Adipocyte (in vitro differentiated cells): ENCODE measurements at regions not wholly inside any gene's neighbourhood (a gene's known extent, or its start where the extent isn't known, plus 50 kb on each side); places are given as distances from the start of the nearest gene placed in this dataset.
"Not testable (repeated sequence)": the region's sequence is repeated elsewhere in the genome, so short reads cannot be mapped to it uniquely, and the experiment has no call there.

Source experiments
- DNase-seq: peaks from one replicate; pipeline ENCODE4 v3.0.0-alpha.2; 2015; ENCODE audit warnings: low read depth
- H3K27me3 ChIP-seq: replicated peaks from 2 replicates; pipeline ENCODE4 v1.7.0; 2013; ENCODE audit warnings: mild to moderate bottlenecking, low read length, moderate library complexity; ENCODE audit not compliant: control insufficient read depth, insufficient read depth
- H3K36me3 ChIP-seq: 2 replicates; pipeline ENCODE4 v1.7.0; 2013; ENCODE audit warnings: low read length, mild to moderate bottlenecking, moderate library complexity; ENCODE audit not compliant: control insufficient read depth, insufficient read depth, severe bottlenecking
- H3K4me1 ChIP-seq: 2 replicates; pipeline ENCODE4 v1.7.0; 2013; ENCODE audit warnings: mild to moderate bottlenecking, low read length, moderate library complexity; ENCODE audit not compliant: control insufficient read depth, insufficient read depth
- H3K4me3 ChIP-seq: 2 replicates; pipeline ENCODE4 v1.7.0; 2013; ENCODE audit warnings: mild to moderate bottlenecking, low read length, moderate library complexity
- H3K9ac ChIP-seq: 2 replicates; pipeline ENCODE4 v1.7.0; 2013; ENCODE audit warnings: mild to moderate bottlenecking, low read length, moderate library complexity
- H3K9me3 ChIP-seq: 2 replicates; pipeline ENCODE4 v1.7.0; 2013; ENCODE audit warnings: mild to moderate bottlenecking, low read length, moderate library complexity; ENCODE audit not compliant: control insufficient read depth

DNA sequence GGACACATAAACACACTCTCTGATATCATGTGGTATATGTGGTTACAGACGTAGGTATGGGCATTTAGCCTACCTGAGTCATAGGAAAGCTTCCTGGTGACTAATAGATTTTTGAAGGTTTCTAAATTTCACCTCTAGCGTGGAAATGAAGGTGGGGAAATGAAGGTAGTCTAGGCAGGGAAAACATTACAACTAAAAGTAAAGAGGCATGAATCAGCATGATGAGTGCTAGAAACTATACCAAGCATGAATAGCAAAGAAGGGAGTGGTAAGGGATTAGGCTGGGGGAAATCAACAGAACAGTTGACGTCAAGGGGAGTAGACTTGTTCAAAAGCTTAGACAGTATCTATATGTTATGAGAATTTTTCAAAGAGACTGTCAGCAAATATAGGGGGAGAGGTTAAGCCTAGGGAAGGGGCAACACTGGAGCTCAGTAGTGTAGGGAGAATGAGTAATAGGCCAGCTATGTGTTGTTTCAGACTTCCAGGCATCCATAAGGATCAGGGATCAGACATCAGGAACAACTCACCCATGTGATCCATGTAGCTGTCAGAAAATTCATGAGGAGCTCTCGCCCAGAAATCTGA lies 279.3 kb upstream of the DIPK2B start:
- no peak overlapping the region for H3K4me3 ChIP-seq
- H3K9me3 ChIP-seq = peaks cover 28% of the 10 kb centered on the region
- H3K27me3 ChIP-seq = no peaks in the 10 kb centered on the region
- peaks cover 21% of the 10 kb centered on the region for H3K4me1 ChIP-seq
- DNase-seq = peak; percentile 78
- H3K36me3 ChIP-seq = no peaks in the 10 kb centered on the region
- peak overlapping the region; percentile 76 for H3K9ac ChIP-seq

DNA sequence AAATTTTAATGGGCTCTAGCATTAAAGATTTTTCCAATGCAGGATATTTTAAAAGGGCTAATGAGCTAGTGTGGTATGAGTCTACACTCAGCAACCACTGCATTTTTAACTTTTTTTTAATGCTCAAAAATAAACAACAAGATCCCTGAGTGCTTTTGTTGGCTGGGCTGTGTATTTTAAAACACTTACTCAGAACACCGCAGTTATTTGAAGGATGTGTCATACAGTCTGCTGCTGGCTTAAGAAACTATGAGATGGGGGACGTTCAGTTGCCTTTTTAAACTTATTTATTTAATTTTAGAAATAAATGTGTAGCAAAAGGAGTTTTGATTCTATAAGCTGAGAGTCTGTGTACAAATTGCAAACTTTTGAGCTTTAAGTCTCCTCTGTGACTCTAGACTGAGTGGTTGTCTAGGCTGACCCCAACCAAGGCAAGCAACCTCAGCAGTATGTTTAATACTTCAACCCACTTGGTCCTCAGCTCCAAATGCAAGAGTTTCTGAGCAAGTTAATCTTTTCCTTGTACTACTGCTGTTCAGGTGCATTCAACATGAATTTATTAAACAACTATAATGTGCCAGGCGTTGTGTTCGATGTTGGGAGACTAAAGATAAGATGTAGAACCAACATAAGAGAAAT lies 278.6 kb upstream of the DIPK2B start:
- Histone ChIP-seq H3K27me3 (no peaks in the 10 kb centered on the region), H3K4me1 (peaks cover 21% of the 10 kb centered on the region), H3K9me3 (peaks cover 28% of the 10 kb centered on the region), H3K36me3 (no peaks in the 10 kb centered on the region), H3K9ac (peak overlapping the region; percentile 76), H3K4me3 (peak overlapping the region; percentile 18)
- DNase-seq = peak; percentile 83

DNA sequence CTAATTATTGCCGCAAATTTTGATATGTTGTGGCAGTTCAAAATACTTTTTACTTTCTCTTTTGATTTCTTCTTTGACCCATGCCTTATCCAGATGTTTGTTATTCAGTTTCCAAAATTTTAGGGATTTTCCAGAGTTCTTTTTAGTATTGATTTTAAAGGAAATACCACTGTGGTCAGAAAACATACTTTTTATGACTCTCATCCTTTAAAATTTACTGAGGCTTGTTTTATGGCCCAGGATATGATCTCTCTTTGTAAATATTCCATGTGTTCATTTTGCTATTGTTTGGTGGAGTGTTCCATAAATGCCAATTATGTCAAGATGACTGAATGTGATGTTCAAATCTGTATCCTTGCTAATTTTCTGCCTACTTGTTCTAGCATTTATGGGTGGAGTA lies 272.3 kb upstream of the DIPK2B start:
- H3K9me3 ChIP-seq = peaks cover 39% of the 10 kb centered on the region
- H3K36me3 ChIP-seq = no peaks in the 10 kb centered on the region
- no peaks in the 10 kb centered on the region for H3K27me3 ChIP-seq
- peaks cover 12% of the 10 kb centered on the region for H3K4me1 ChIP-seq
- peak overlapping the region; percentile 81 for H3K9ac ChIP-seq
- peak overlapping the region; percentile 69 for H3K4me3 ChIP-seq
- peak; percentile 68 for DNase-seq

DNA sequence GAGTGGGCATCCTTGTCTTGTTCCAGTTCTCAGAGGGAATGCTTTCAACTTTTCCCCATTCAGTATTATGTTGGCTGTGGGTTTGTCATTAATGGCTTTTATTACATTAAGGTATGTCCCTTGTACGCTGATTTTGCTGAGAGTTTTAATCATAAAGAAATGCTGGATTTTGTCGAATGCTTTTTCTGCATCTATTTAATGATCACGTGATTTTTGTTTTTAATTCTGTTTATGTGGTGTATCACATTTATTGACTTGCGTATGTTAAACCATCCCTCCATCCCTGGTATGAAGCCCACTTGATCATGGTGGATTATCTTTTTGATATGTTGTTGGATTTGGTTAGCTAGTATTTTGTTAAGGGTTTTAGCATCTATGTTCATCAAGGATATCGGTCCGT lies 266.9 kb upstream of the DIPK2B start:
- H3K36me3 ChIP-seq, H3K9ac ChIP-seq, DNase-seq, H3K4me3 ChIP-seq, H3K4me1 ChIP-seq, H3K27me3 ChIP-seq: not testable (repeated sequence)
- H3K9me3 ChIP-seq = peaks cover 51% of the 10 kb centered on the region

DNA sequence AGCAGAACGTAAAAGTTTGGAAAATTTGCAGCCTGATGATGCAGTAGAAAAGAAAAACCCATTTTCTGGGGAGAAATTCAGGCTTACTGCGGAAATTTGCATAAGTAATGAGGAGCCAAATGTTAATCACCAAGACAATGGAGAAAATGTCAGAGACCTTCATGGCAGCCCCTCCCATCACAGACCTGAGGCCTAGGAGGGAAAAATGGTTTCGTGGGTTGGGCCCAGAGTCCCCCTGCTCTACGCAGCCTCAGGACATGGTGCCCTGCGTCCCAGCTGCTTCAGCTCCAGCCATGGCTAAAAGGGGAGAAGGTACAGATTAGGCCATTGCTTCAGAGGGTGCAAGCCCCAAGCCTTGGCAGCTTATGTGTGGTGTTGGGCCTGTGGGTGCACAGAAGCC lies 255.1 kb upstream of the DIPK2B start:
- not testable (repeated sequence) for DNase-seq, H3K9ac ChIP-seq, H3K4me3 ChIP-seq, H3K36me3 ChIP-seq, H3K4me1 ChIP-seq
- Histone ChIP-seq H3K9me3 (peaks cover 23% of the 10 kb centered on the region), H3K27me3 (peaks cover 11% of the 10 kb centered on the region)

DNA sequence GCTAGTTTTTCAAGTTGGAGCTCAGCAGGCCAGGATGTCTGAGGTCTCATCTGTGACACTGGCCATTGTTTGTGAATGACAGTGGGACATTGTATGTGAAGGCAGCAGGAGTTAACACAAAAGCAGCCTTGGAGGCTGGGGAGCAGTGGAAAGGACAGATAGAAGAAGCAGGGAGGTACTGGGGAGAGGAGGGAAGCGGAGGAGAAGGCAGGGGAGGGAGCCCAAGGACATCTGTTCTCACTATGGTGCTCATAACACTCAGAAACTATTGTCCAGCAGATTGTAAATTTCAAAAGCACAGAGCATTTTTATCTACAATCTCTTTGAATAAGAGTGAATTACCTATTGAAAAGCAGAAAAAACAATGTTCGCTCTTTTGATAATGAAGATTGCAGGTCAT lies 253.6 kb upstream of the DIPK2B start:
- H3K9me3 ChIP-seq = peaks cover 9% of the 10 kb centered on the region
- peaks cover 11% of the 10 kb centered on the region for H3K27me3 ChIP-seq
- no peaks in the 10 kb centered on the region for H3K4me1 ChIP-seq
- no peak overlapping the region for H3K9ac ChIP-seq
- no peak overlapping the region for H3K4me3 ChIP-seq
- DNase-seq = no peak
- no peaks in the 10 kb centered on the region for H3K36me3 ChIP-seq

DNA sequence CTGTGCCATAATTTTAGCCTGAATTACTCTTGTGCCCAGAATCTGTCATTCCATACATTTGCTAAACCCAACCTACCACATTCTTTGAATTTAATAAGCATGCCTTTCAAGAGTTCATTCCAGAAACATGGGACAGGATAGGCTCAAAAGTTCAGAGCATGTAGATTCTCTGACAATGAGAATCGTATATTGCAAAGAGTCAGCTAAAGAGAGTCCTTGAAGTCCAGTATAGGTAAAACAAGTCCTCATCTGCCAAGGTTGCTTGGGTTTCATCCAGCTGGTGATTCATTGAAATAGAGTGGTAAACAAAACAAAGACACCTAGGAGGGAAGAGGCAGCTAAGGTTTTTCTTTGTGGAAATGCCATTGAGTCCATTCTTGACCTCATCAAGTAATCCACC lies 249.3 kb upstream of the DIPK2B start:
- Histone ChIP-seq H3K36me3 (no peaks in the 10 kb centered on the region), H3K4me3 (no peak overlapping the region), H3K9me3 (no peaks in the 10 kb centered on the region), H3K27me3 (peaks cover 11% of the 10 kb centered on the region), H3K9ac (no peak overlapping the region), H3K4me1 (peaks cover 15% of the 10 kb centered on the region)
- DNase-seq = peak; percentile 12

DNA sequence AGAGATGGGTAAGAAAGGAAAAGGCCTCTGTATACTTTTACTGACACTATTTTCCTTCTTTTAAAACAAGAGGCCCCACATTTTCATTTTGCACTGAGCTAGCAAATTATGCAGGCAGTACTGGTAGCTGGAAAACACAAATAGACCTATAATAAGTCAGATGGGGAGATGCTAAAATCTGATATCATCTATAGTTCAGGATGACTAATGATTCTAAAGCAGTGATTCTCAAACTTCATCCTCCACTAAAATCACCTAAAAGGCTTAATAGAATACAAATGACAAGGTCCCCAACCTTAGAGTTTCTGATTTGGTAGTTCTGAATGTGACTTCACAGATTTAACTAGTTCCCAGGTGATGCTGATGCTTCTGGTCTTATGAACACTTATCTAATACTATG lies 247.3 kb upstream of the DIPK2B start:
- H3K36me3 ChIP-seq = no peaks in the 10 kb centered on the region
- H3K4me1 ChIP-seq = peaks cover 17% of the 10 kb centered on the region
- DNase-seq = no peak
- H3K9ac ChIP-seq = no peak overlapping the region
- no peak overlapping the region for H3K4me3 ChIP-seq
- H3K27me3 ChIP-seq = peaks cover 6% of the 10 kb centered on the region
- H3K9me3 ChIP-seq = no peaks in the 10 kb centered on the region

DNA sequence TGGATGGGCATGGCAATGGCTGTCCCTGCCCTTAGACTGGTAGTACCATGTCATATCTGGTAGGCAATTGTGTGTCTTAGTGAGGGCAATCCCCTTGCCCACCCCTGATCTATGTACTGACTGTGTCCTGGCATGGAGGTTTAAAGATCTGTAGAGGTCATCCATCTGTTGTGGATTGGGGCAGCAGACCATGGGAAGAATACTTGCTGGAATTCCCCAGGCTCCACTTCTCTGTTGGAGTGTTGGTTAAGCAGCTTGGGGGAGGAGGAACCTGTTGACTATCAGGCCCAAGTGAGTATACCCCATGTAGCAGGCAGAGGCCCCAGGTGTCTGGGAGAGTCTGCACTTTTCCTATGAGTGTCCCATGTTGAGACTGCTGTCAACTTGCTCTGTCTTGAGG lies 246.7 kb upstream of the DIPK2B start:
- H3K4me1 ChIP-seq = peaks cover 17% of the 10 kb centered on the region
- H3K27me3 ChIP-seq = peaks cover 6% of the 10 kb centered on the region
- H3K9ac ChIP-seq = no peak overlapping the region
- no peaks in the 10 kb centered on the region for H3K9me3 ChIP-seq
- no peaks in the 10 kb centered on the region for H3K36me3 ChIP-seq
- DNase-seq = no peak
- H3K4me3 ChIP-seq = no peak overlapping the region

DNA sequence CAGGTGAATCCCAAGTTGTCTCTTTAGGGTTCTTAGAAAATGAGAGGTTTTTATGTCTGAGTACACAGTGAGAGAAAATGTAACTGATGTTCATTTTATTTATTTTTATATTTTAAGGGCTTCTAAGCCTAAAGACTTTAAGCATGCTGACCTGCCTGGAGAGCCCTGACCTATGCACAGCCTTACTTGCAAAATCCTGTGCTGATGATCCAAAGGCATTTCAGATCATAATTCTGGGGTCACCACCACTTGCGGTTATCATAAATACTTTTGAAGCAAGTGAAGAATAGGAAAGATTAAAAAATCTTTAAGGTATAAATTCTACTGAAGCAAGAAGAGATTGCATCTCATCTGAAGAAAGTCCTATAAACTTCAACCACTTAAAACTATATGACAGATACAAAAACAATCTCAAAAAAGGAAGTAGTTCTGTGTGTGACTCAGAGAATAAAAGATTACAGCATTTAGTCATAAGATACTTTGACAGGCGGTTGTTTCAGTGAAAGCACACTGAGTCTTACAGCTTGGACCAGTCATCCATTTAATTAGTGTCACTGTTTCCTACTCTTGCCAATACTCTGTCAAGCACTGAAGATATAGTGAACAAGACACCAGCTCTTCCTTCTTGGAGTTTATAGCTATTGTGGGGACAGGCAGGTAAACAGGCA lies 245.2 kb upstream of the DIPK2B start:
- H3K4me3 ChIP-seq = peak overlapping the region; percentile 32
- H3K27me3 ChIP-seq = no peaks in the 10 kb centered on the region
- H3K4me1 ChIP-seq = peaks cover 17% of the 10 kb centered on the region
- H3K9ac ChIP-seq = peak overlapping the region; percentile 77
- H3K9me3 ChIP-seq = no peaks in the 10 kb centered on the region
- no peaks in the 10 kb centered on the region for H3K36me3 ChIP-seq
- DNase-seq = peak; percentile 66

DNA sequence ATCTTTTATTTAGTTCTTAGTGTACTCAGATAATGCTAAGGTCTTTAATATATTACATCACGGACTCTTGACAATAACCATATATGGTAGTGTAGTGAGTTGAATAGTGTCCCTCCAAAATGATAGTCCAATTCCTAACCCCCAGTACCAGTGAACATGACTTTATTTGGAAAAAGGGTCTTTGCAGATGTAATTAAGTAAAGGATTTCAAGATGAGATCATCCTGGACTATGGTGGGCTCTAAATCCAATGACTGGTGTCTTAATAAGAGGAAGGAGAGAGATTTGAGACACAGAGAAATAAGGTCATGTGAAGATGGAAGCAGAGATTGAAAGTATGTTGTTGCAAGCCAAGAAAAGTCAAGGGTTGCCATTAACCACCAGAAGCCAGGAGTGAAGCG lies 236.5 kb upstream of the DIPK2B start:
- H3K9ac ChIP-seq = no peak overlapping the region
- no peak for DNase-seq
- H3K4me3 ChIP-seq = no peak overlapping the region
- H3K4me1 ChIP-seq = peaks cover 15% of the 10 kb centered on the region
- no peaks in the 10 kb centered on the region for H3K36me3 ChIP-seq
- H3K9me3 ChIP-seq = no peaks in the 10 kb centered on the region
- H3K27me3 ChIP-seq = peaks cover 16% of the 10 kb centered on the region
